Dermis blood vessel endothelial cell (primary cell): ENCODE measurements at regions not wholly inside any gene's neighbourhood (a gene's known extent, or its start where the extent isn't known, plus 50 kb on each side); places are given as distances from the start of the nearest gene placed in this dataset.
"Not testable (repeated sequence)": the region's sequence is repeated elsewhere in the genome, so short reads cannot be mapped to it uniquely, and the experiment has no call there.

Source experiments
- DNase-seq: peaks from one replicate; pipeline ENCODE4 v3.0.0; 2010

DNA sequence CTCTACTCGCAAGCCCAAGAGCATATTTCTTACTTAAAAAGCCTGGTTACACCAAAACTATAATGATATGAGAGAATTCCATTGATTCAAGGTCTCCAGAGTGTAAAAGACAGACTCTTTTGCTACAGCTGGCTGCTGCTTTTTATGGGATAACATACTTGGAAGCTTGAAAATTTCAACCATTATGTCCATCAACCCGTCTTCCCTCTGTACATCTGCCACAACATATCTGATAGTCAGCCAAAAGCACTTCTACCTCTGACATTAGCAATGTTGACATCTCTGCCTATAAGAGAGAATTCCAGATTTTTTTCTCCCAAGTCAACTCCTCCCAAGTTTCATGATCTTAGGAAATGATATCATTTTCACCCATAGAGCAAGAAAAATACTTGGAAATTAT lies 54.4 kb upstream of the IQCM start:
- no peak for DNase-seq

GRCh38 chr4:149881744-149882143 lies 66.1 kb upstream of the IQCM start:
- no peak for DNase-seq

DNA sequence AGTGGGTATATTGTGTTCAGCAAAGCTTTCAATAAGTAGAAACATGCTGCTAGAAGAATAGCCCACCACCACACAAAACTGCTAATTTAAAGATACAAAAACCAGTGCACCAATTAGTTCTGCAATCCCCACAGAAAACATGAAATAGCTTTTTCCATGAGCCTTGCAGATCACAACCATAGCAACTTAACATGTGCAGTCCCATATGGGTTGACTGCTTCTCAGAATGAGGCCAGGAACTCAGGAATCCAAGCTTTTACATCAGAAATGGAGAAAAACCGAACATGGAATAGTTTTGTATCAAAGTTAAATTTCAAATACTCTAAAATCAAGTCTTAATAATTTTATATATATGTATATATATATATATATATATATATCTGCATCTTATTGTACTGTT lies 66.6 kb upstream of the IQCM start:
- no peak for DNase-seq

DNA sequence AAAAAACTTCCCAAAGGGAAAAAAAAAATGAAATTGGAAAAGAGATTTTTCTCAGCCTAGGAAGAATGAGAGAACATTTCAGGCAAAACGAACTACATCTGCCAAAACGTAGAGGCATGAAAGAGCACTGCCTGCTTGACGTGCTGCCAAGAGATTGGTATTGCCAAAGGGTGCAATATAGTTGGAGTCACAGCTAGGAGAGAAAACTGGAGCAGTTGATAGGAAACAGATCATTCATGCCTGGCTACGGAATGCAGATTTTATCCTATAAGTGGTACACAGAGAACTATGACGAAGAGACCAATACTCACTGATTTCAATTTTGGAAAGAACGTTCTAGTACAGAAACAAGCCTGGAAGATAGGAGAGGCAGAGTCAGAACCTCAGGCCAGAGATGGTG lies 68.4 kb upstream of the IQCM start:
- DNase-seq = no peak

DNA sequence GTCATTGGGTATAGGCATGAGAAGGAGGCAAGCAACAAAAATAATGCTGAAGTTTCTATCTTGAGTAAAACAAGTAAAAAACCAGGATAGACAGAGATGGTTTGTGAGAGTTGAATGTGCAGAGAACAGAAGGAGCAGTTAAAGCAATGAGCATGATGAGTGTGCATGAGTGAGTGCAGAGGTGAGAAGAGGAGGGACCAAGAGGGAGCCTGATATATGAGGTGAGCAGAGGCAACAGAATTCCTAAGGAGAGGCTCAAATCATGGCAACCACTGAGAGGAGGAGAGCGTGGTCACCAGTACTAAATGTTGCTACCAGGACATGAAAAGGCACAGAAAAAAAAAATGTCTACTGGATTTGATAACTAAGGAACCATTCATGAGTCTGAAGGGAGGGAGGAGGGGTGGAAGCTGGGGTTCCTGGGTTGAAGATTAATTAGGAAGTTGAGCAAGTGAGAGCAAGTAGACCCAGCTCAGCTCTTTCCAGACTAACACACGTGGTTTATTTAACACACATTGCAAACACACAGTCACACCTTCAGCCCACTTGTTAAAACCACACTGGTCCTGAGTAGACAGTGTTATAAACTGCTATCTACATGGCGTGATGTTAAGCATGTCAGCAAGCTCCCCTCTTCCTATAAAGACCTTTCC lies 69.0 kb upstream of the IQCM start:
- DNase-seq = no peak

DNA sequence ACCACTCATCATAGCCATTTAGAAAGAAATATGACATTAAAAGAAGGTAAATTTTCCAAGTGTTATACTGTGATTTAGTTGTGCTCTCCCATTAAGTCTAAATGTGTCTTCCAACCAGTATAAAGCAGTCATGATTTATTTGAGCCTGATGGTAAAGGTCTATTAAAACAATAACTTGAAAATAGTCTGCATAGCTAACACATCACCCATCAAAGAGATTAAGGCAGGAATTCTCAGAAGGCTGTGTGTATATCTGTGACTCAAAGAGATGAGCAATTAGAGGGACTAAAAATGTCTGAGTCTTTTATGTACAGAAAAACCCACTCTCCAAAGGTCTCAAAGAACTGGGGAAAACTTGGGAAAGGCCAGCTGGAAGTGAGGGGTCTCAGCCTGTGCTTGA lies 70.3 kb upstream of the IQCM start:
- DNase-seq = no peak

GRCh38 chr4:149886786-149887490 lies 71.3 kb upstream of the IQCM start:
- no peak for DNase-seq

DNA sequence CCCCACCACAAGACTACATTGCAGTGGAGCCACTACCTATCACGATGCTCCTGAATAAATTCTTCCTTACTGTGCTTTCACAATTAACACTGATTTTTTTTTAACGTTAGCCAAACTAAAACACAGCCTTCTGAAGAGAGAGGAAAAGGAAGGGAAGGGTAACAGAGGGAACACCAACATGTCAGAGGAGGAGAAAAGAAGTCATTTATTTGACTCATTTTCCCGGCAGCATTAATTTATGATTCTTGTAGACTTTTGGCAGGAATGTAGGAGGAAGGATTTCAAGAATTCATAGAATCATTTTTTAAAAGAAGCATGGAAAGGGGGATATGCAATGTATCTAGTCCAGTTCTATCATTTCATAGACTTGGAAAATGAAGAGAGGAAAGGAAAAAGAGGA lies 74.3 kb upstream of the IQCM start:
- DNase-seq = no peak

DNA sequence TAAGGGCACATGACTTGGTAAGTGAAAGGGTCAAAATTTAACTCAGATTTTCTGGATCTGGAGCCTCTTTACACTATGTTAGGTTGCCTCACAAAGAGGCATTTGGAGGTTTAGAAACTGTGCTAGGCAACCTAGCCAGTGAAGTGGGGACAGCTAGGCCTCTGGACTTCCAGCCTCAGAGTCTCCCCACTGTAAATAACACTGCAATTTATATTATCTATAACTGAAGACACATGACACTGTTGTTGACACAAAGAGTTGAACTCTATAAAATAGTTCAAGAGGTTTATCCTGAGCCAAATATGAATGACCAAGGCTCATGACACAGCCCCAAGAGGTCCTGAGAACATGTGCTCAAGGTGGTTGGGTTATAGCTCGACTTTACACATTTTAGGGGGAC lies 74.9 kb upstream of the IQCM start:
- DNase-seq = no peak

GRCh38 chr4:149891426-149891825 lies 75.8 kb upstream of the IQCM start:
- no peak for DNase-seq

GRCh38 chr4:149896432-149896831 lies 80.8 kb upstream of the IQCM start:
- DNase-seq = peak; percentile 2

- peak; percentile 32 for DNase-seq
Observed at GRCh38 chr4:149897783-149898182, 82.1 kb upstream of the IQCM start.

DNA sequence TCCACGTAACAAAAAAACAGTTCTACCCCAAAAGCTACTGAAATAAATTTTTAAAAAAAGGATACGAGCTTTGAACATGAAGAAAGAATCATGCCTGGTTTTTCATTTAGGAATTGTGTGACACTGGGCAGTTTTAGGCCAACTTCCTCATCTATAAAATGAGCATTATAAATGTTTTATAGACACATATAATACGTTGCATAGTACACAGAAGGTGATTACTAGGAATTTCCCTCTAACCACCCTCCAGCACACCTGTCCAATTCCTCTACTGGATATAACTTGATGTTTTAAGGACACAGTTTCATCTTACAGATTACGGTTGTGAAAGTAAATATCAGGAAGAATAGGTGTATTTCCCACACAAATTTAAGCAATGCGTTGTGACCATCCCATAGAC lies 85.5 kb upstream of the IQCM start:
- no peak for DNase-seq

DNA sequence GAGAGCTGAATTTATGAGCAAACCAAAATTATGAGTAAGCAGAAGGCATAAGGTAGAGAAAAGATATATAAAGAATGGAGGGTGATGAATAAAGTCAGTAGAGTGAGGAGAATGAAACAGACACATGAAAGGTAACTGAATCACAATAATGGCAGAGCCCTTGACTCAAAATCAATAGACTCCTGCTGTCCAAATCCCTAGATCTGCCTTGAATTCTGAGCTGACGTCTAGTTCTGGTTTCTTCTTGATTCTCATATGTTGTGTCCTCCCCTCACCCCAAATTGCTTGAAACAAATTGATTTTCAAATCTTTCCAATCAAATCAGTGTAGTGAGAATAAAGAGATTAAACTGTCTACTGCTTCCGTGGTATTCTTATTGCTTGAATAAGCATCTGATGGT lies 86.6 kb upstream of the IQCM start:
- no peak for DNase-seq

DNA sequence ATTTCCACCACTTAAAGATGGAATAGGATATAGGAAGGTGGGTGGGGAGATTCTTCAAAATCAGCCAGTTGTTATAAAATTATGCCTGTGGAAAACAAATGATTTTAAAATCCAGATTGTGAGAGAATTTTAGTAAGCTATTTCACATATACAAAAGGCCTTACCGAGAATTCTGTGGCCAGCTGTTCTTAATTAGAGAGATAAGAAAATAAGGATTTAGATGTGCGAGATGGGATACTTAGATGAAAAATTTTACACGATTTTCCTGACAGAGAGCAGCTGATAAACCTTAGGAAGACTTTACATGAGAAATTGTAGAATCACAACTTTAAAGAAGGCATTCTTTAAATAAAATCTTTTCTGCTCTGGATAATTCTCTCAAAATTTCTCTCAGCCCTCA lies 94.5 kb upstream of the IQCM start:
- DNase-seq = no peak

GRCh38 chr4:149910604-149911350 lies 95.1 kb upstream of the IQCM start:
- peak; percentile 1 for DNase-seq

GRCh38 chr4:149911354-149911753 lies 95.7 kb upstream of the IQCM start:
- no peak for DNase-seq

- DNase-seq = no peak
Observed at GRCh38 chr4:149912000-149912399, 96.4 kb upstream of the IQCM start.

- DNase-seq = peak; percentile 76
Observed at GRCh38 chr4:149914119-149915115, 98.8 kb upstream of the IQCM start.

GRCh38 chr4:149915735-149916134 lies 100.1 kb upstream of the IQCM start:
- not testable (repeated sequence) for DNase-seq

DNA sequence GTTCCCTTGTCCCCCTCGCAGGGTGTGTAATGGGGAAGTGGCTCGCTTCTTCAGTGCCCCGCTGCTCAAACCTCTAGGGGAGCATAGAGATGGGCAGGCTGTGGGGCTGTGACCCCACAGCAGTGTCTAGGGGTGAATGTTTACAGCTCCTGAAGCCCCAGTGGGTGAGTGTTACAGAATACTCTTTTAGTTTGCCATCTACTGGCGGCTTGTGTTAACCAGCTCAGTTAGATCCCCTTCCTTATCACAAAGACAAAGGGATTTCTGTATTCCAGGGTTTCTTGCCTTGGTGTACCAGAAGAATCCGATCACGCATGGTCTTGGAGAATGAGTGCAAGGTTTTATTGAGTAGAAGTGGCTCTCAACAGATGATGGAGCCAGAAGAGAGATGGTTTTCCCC lies 108.1 kb upstream of the IQCM start:
- no peak for DNase-seq

- no peak for DNase-seq
Observed at GRCh38 chr4:149927514-149927913, 111.9 kb upstream of the IQCM start.

GRCh38 chr4:149928507-149928906 lies 112.9 kb upstream of the IQCM start:
- no peak for DNase-seq
